ENCODE measurements at regions not wholly inside any gene's neighbourhood (a gene's known extent, or its start where the extent isn't known, plus 50 kb on each side); places are given as distances from the start of the nearest gene placed in this dataset.
"Not testable (repeated sequence)": the region's sequence is repeated elsewhere in the genome, so short reads cannot be mapped to it uniquely, and the experiment has no call there.

DNA sequence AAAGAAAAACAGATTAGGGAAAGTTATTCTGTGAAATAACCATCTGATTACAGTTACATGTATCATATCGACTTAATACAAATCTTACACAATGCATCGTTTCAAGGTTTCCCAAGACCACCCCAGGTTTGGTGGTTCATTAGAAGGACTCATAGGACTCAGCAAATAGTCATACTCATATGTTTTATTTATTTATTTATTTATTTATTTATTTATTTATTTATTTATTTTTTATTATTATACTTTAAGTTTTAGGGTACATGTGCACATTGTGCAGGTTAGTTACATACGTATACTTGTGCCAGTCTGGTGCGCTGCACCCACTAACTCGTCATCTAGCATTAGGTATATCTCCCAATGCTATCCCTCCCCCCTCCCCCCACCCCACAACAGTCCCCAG, 1199.0 kb downstream of the FOXD4L5 start:
- TF ChIP-seq, protein P1, sequence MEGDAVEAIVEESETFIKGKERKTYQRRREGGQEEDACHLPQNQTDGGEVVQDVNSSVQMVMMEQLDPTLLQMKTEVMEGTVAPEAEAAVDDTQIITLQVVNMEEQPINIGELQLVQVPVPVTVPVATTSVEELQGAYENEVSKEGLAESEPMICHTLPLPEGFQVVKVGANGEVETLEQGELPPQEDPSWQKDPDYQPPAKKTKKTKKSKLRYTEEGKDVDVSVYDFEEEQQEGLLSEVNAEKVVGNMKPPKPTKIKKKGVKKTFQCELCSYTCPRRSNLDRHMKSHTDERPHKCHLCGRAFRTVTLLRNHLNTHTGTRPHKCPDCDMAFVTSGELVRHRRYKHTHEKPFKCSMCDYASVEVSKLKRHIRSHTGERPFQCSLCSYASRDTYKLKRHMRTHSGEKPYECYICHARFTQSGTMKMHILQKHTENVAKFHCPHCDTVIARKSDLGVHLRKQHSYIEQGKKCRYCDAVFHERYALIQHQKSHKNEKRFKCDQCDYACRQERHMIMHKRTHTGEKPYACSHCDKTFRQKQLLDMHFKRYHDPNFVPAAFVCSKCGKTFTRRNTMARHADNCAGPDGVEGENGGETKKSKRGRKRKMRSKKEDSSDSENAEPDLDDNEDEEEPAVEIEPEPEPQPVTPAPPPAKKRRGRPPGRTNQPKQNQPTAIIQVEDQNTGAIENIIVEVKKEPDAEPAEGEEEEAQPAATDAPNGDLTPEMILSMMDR (IDR thresholded peaks at IDR 0.05 in 2 of 3, conservative IDR thresholded peaks at IDR 0.05 in 1 of 3; ENCODE audit: borderline replicate concordance in 1 of 3, insufficient read depth in 1 of 3, low read depth in 2 of 3, low read length in 2 of 3), result not testable (repeated sequence)
- TF ChIP-seq EZH2phosphoT487 (IDR thresholded peaks at IDR 0.05; ENCODE audit: borderline replicate concordance); SP1 (IDR thresholded peaks at IDR 0.05; ENCODE audit: low read depth); RAD21 (IDR thresholded peaks at IDR 0.05; ENCODE audit: low read depth); EZH2 (IDR thresholded peaks at IDR 0.05); POLR2AphosphoS5 (IDR thresholded peaks at IDR 0.05; ENCODE audit: low read depth, low read length): not testable (repeated sequence)
